ENCODE measurements at regions not wholly inside any gene's neighbourhood (a gene's known extent, or its start where the extent isn't known, plus 50 kb on each side); places are given as distances from the start of the nearest gene placed in this dataset.
A peak's percentile ranks its signal among the peaks of the same experiment; 100 is the strongest.
"Not testable (repeated sequence)": the region's sequence is repeated elsewhere in the genome, so short reads cannot be mapped to it uniquely, and the experiment has no call there.

DNA sequence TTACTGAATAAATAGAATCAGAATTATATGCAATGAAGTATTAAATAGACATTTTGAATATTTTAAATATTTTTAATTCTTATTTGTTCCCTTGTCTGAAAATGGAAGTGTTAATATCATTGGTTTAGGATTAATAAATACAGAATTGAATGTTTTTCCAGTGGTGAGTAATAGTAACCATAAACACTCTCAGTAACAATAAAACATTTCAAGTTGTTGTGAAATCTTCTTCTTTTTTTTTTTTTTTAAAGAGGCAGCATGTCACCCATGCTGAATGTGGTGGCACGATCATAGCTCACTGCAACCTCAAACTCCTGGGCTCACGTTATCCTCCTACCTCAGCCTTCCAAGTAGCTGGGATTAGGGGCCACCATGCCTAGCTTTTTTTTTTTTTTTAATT, 86.2 kb upstream of the ZBTB18 start:
- H3K9ac ChIP-seq (ENCODE audit: low read depth, low read length): no peak overlapping the region
- no peaks in the 10 kb centered on the region for H3K9me3 ChIP-seq (ENCODE audit: insufficient read depth, low read depth, low read length)
- no peak overlapping the region for H3K27ac ChIP-seq (ENCODE audit: low read length)
- H3K27me3 ChIP-seq (ENCODE audit: insufficient read depth, low read length): no peaks in the 10 kb centered on the region
- H3K4me3 ChIP-seq (ENCODE audit: low read length): no peak overlapping the region
- no peaks in the 10 kb centered on the region for H3K36me3 ChIP-seq (ENCODE audit: insufficient read depth, low read depth, low read length)
- H3K4me1 ChIP-seq (ENCODE audit: insufficient read depth, low read length): peaks cover 10% of the 10 kb centered on the region

- peaks cover 3% of the 10 kb centered on the region for H3K4me1 ChIP-seq (ENCODE audit: insufficient read depth, low read length)
- no peaks in the 10 kb centered on the region for H3K36me3 ChIP-seq (ENCODE audit: insufficient read depth, low read depth, low read length)
- H3K9me3 ChIP-seq (ENCODE audit: insufficient read depth, low read depth, low read length): no peaks in the 10 kb centered on the region
- no peak overlapping the region for H3K4me3 ChIP-seq (ENCODE audit: low read length)
- no peak overlapping the region for H3K9ac ChIP-seq (ENCODE audit: low read depth, low read length)
- no peak overlapping the region for H3K27ac ChIP-seq (ENCODE audit: low read length)
- H3K27me3 ChIP-seq (ENCODE audit: insufficient read depth, low read length): no peaks in the 10 kb centered on the region
Observed at GRCh38 chr1:243963571-243963970, 87.5 kb upstream of the ZBTB18 start.

- Histone ChIP-seq H3K9me3 (ENCODE audit: insufficient read depth, low read depth, low read length) (no peaks in the 10 kb centered on the region), H3K4me1 (ENCODE audit: insufficient read depth, low read length) (no peaks in the 10 kb centered on the region), H3K9ac (ENCODE audit: low read depth, low read length) (no peak overlapping the region), H3K36me3 (ENCODE audit: insufficient read depth, low read depth, low read length) (no peaks in the 10 kb centered on the region), H3K4me3 (ENCODE audit: low read length) (no peak overlapping the region), H3K27ac (ENCODE audit: low read length) (no peak overlapping the region), H3K27me3 (ENCODE audit: insufficient read depth, low read length) (no peaks in the 10 kb centered on the region)
Observed at GRCh38 chr1:243962541-243962940, 88.5 kb upstream of the ZBTB18 start.

DNA sequence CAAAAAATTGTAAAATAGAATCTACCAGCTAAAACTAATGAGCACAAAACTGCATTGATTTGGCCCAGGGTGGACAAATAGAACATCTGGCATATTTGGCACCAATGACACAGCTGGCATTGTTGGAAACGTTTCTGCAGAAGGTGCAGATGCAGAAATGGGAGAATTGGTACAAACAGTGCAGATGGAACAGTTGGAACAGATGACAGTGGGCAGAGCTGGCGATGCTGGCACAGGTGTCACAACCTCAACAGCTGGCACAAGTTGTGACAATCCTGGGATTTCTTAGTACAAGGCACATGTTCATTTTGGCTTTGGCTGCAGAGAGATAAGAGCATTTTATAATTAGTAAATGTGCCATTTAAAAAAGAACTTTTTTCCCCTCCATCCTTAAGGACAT, 91.1 kb upstream of the ZBTB18 start:
- H3K27ac ChIP-seq (ENCODE audit: low read length): no peak overlapping the region
- H3K27me3 ChIP-seq (ENCODE audit: insufficient read depth, low read length): no peaks in the 10 kb centered on the region
- no peaks in the 10 kb centered on the region for H3K4me1 ChIP-seq (ENCODE audit: insufficient read depth, low read length)
- no peak overlapping the region for H3K4me3 ChIP-seq (ENCODE audit: low read length)
- H3K36me3 ChIP-seq (ENCODE audit: insufficient read depth, low read depth, low read length): no peaks in the 10 kb centered on the region
- H3K9me3 ChIP-seq (ENCODE audit: insufficient read depth, low read depth, low read length): no peaks in the 10 kb centered on the region
- no peak overlapping the region for H3K9ac ChIP-seq (ENCODE audit: low read depth, low read length)

GRCh38 chr1:243957141-243957540, 93.9 kb upstream of the ZBTB18 start:
- no peak overlapping the region for H3K4me3 ChIP-seq (ENCODE audit: low read length)
- no peaks in the 10 kb centered on the region for H3K27me3 ChIP-seq (ENCODE audit: insufficient read depth, low read length)
- H3K27ac ChIP-seq (ENCODE audit: low read length): no peak overlapping the region
- H3K36me3 ChIP-seq (ENCODE audit: insufficient read depth, low read depth, low read length): no peaks in the 10 kb centered on the region
- no peak overlapping the region for H3K9ac ChIP-seq (ENCODE audit: low read depth, low read length)
- no peaks in the 10 kb centered on the region for H3K9me3 ChIP-seq (ENCODE audit: insufficient read depth, low read depth, low read length)
- no peaks in the 10 kb centered on the region for H3K4me1 ChIP-seq (ENCODE audit: insufficient read depth, low read length)

DNA sequence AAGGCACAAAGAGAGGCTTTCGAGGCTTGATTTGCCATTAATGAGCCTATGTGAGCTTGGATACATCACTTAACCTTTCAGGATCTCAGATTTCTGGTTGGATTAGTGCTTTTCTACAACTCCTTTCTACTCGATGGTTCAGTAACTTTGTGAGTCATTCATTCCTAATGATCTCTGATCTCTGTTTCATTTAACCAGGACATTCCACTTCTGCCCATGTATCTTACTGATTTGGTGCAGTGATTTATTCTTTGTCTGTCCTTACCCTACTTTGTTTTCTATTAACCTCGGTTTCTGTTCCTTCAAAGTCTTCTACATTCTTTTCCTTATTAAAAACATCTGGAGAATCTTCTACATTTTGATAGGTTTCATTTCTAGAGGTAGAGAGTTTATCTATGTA, 94.6 kb upstream of the ZBTB18 start:
- Histone ChIP-seq H3K4me3 (ENCODE audit: low read length) (no peak overlapping the region), H3K27me3 (ENCODE audit: insufficient read depth, low read length) (no peaks in the 10 kb centered on the region), H3K36me3 (ENCODE audit: insufficient read depth, low read depth, low read length) (no peaks in the 10 kb centered on the region)

DNA sequence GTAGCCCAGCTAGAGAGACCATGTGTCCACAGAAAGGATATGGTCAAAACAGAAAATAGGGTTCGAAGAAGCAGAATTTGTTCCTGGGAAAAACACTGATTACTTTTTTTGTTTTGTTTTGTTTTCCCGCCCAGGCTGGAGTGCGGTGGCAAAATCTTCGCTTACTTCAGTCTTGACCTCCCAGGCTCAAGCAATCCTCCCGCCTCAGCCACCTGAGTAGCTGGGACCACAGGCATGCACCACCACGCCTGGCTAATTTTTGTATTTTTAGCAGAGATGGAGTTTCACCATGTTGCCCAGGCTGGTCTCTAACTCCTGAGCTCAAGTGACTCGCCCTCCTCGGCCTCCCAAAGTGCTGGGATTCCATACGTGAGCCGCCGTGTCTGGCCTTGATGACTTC, 99.9 kb upstream of the ZBTB18 start:
- H3K9ac ChIP-seq (ENCODE audit: low read depth, low read length); H3K9me3 ChIP-seq (ENCODE audit: insufficient read depth, low read depth, low read length); H3K36me3 ChIP-seq (ENCODE audit: insufficient read depth, low read depth, low read length); H3K27me3 ChIP-seq (ENCODE audit: insufficient read depth, low read length); H3K4me1 ChIP-seq (ENCODE audit: insufficient read depth, low read length); H3K27ac ChIP-seq (ENCODE audit: low read length); H3K4me3 ChIP-seq (ENCODE audit: low read length): not testable (repeated sequence)

More for the DNA sequence above, 94.6 kb upstream of the ZBTB18 start:
- Histone ChIP-seq H3K4me1 (ENCODE audit: insufficient read depth, low read length) (no peaks in the 10 kb centered on the region), H3K9ac (ENCODE audit: low read depth, low read length) (no peak overlapping the region), H3K9me3 (ENCODE audit: insufficient read depth, low read depth, low read length) (no peaks in the 10 kb centered on the region), H3K27ac (ENCODE audit: low read length) (no peak overlapping the region)

- peaks cover 16% of the 10 kb centered on the region for H3K27me3 ChIP-seq (ENCODE audit: insufficient read depth, low read length)
- H3K36me3 ChIP-seq (ENCODE audit: insufficient read depth, low read depth, low read length): no peaks in the 10 kb centered on the region
- H3K4me3 ChIP-seq (ENCODE audit: low read length): no peak overlapping the region
- H3K9ac ChIP-seq (ENCODE audit: low read depth, low read length): no peak overlapping the region
- H3K4me1 ChIP-seq (ENCODE audit: insufficient read depth, low read length): peaks cover 4% of the 10 kb centered on the region
- H3K9me3 ChIP-seq (ENCODE audit: insufficient read depth, low read depth, low read length): no peaks in the 10 kb centered on the region
- no peak overlapping the region for H3K27ac ChIP-seq (ENCODE audit: low read length)
Observed at GRCh38 chr1:243950166-243950565, 100.1 kb upstream of the AKT3 start.

DNA sequence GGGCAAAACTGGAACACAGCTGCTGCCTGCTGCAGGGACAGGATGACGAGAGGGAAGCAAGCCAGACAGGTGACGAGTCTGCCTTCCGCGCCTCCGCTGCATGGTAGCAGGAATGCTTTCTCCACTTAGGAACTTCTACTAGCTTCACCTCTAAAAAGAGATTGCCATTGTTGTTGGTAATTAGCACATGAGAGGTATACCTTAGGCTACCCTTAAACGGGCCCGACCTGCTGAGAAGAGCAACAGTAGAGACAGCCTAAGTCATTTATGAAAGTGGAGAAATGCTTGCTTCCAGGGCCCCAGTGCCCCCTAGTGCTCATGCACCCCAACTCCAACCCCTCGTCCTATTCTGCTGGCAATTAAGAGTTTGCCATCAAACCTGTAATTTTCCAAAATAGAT, 96.9 kb upstream of the AKT3 start:
- H3K4me3 ChIP-seq (ENCODE audit: low read length): no peak overlapping the region
- no peak overlapping the region for H3K9ac ChIP-seq (ENCODE audit: low read depth, low read length)
- H3K4me1 ChIP-seq (ENCODE audit: insufficient read depth, low read length): peaks cover 10% of the 10 kb centered on the region
- peaks cover 24% of the 10 kb centered on the region for H3K27me3 ChIP-seq (ENCODE audit: insufficient read depth, low read length)
- H3K9me3 ChIP-seq (ENCODE audit: insufficient read depth, low read depth, low read length): no peaks in the 10 kb centered on the region
- H3K36me3 ChIP-seq (ENCODE audit: insufficient read depth, low read depth, low read length): no peaks in the 10 kb centered on the region
- no peak overlapping the region for H3K27ac ChIP-seq (ENCODE audit: low read length)

DNA sequence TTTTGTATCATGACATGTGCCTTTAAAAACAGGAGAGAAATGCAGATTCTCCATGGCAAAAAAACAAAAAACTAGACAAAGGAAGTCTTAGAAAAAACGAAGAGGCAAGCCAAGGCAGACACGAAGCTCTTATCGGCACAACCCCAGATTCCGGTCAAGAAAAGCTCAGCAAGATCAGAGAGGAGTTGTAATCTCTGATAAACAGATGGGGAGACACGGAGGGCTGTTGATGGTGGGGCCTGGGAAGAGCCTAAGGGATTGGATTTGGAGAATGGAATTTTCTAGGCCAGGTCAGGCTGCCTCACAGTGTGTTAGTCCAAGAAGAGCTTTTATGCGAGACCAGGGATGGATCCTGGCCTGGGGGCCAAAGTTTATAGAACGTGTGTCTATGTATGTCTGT, 96.2 kb upstream of the AKT3 start:
- Histone ChIP-seq H3K9ac (ENCODE audit: low read depth, low read length) (no peak overlapping the region), H3K4me1 (ENCODE audit: insufficient read depth, low read length) (peaks cover 10% of the 10 kb centered on the region), H3K9me3 (ENCODE audit: insufficient read depth, low read depth, low read length) (no peaks in the 10 kb centered on the region), H3K27ac (ENCODE audit: low read length) (no peak overlapping the region), H3K4me3 (ENCODE audit: low read length) (no peak overlapping the region), H3K36me3 (ENCODE audit: insufficient read depth, low read depth, low read length) (no peaks in the 10 kb centered on the region), H3K27me3 (ENCODE audit: insufficient read depth, low read length) (peaks cover 24% of the 10 kb centered on the region)

DNA sequence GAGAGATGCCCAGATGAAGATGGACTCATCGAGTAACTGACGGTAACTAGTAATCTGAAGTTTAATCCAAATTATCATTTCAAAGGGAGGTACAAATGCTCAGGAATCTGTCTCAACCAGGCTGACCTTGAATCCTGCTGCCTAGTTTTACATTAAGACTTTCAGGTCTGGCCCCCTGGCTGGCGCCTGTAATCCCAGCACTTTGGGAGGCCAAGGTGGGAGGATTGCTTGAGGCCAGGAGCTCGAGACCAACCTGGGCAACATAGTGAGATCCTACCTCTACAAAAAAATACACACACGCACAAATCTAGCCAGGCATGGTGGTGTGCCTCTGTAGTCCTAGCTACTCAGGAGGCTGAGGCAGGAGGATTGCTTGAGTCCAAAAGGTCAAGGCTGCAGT, 95.7 kb upstream of the AKT3 start:
- no peaks in the 10 kb centered on the region for H3K9me3 ChIP-seq (ENCODE audit: insufficient read depth, low read depth, low read length)
- H3K4me1 ChIP-seq (ENCODE audit: insufficient read depth, low read length): peaks cover 10% of the 10 kb centered on the region
- peaks cover 24% of the 10 kb centered on the region for H3K27me3 ChIP-seq (ENCODE audit: insufficient read depth, low read length)
- H3K36me3 ChIP-seq (ENCODE audit: insufficient read depth, low read depth, low read length): no peaks in the 10 kb centered on the region
- H3K27ac ChIP-seq (ENCODE audit: low read length): no peak overlapping the region
- H3K4me3 ChIP-seq (ENCODE audit: low read length): no peak overlapping the region
- no peak overlapping the region for H3K9ac ChIP-seq (ENCODE audit: low read depth, low read length)

- H3K9ac ChIP-seq (ENCODE audit: low read depth, low read length): no peak overlapping the region
- H3K9me3 ChIP-seq (ENCODE audit: insufficient read depth, low read depth, low read length): no peaks in the 10 kb centered on the region
- H3K4me3 ChIP-seq (ENCODE audit: low read length): peak overlapping the region; percentile 58; the same call in 1 of the 2 replicates
- H3K4me1 ChIP-seq (ENCODE audit: insufficient read depth, low read length): peaks cover 10% of the 10 kb centered on the region
- H3K27me3 ChIP-seq (ENCODE audit: insufficient read depth, low read length): peaks cover 24% of the 10 kb centered on the region
- no peak overlapping the region for H3K27ac ChIP-seq (ENCODE audit: low read length)
- no peaks in the 10 kb centered on the region for H3K36me3 ChIP-seq (ENCODE audit: insufficient read depth, low read depth, low read length)
Observed at GRCh38 chr1:243944429-243945160, 94.6 kb upstream of the AKT3 start.

All from iPS-20b (cell line).